H9 (cell line): ENCODE measurements at regions not wholly inside any gene's neighbourhood (a gene's known extent, or its start where the extent isn't known, plus 50 kb on each side); places are given as distances from the start of the nearest gene placed in this dataset.

Source experiments
- DNase-seq: peaks from one replicate; pipeline ENCODE4 v3.0.0-alpha.2; 2017
- H2AFZ ChIP-seq: one replicate; pipeline ENCODE4 v1.6.1; 2013; ENCODE audit warnings: mild to moderate bottlenecking, low read length, control low read depth, moderate library complexity
- H2AK5ac ChIP-seq: 2 replicates; pipeline ENCODE4 v1.6.1; 2013; ENCODE audit warnings: low read length, control low read depth, mixed read lengths; ENCODE audit not compliant: insufficient read length
- H2BK120ac ChIP-seq: one replicate; pipeline ENCODE4 v1.6.1; 2013; ENCODE audit warnings: low read depth, mild to moderate bottlenecking, low read length, control low read depth, inconsistent platforms; ENCODE audit not compliant: poor library complexity, severe bottlenecking
- H2BK12ac ChIP-seq: 2 replicates; pipeline ENCODE4 v1.6.1; 2013; ENCODE audit warnings: low read length, control low read depth, mixed read lengths, low read depth; ENCODE audit not compliant: insufficient read length
- H2BK15ac ChIP-seq: 2 replicates; pipeline ENCODE4 v1.6.1; 2013; ENCODE audit warnings: low read depth, low read length, control low read depth
- H2BK20ac ChIP-seq: one replicate; pipeline ENCODE4 v1.6.1; 2013; ENCODE audit warnings: low read depth, mild to moderate bottlenecking, low read length, control low read depth, inconsistent platforms; ENCODE audit not compliant: poor library complexity, severe bottlenecking
- H2BK5ac ChIP-seq: 2 replicates; pipeline ENCODE4 v1.6.1; 2013; ENCODE audit warnings: low read length, control low read depth, mixed read lengths; ENCODE audit not compliant: insufficient read length
- H3K14ac ChIP-seq: 2 replicates; pipeline ENCODE4 v1.6.1; 2013; ENCODE audit warnings: low read length, control low read depth; ENCODE audit not compliant: insufficient read depth
- H3K18ac ChIP-seq: 2 replicates; pipeline ENCODE4 v1.6.1; 2013; ENCODE audit warnings: low read depth, mild to moderate bottlenecking, mixed read lengths, low read length, control low read depth; ENCODE audit not compliant: insufficient read length
- H3K23ac ChIP-seq: 2 replicates; pipeline ENCODE4 v1.6.1; 2013; ENCODE audit warnings: low read length, control low read depth, mixed read lengths, low read depth; ENCODE audit not compliant: insufficient read length
- H3K23me2 ChIP-seq: 2 replicates; pipeline ENCODE4 v1.6.1; 2013; ENCODE audit warnings: low read depth, mild to moderate bottlenecking, mixed read lengths, low read length, control low read depth; ENCODE audit not compliant: insufficient read length, poor library complexity, severe bottlenecking
- H3K27ac ChIP-seq: 2 replicates; pipeline ENCODE4 v1.5.1; 2013; ENCODE audit warnings: low read length, control low read depth, mixed read lengths, low read depth; ENCODE audit not compliant: insufficient read length
- H3K27me3 ChIP-seq: 2 replicates; pipeline ENCODE4 v1.6.1; 2013; ENCODE audit warnings: low read length, control low read depth, inconsistent platforms; ENCODE audit not compliant: insufficient read depth
- H3K4ac ChIP-seq: 2 replicates; pipeline ENCODE4 v1.6.1; 2013; ENCODE audit warnings: low read depth, mild to moderate bottlenecking, control low read depth, inconsistent platforms, low read length, moderate library complexity
- H3K4me1 ChIP-seq: 2 replicates; pipeline ENCODE4 v1.6.1; 2013; ENCODE audit warnings: low read length, control low read depth, inconsistent platforms; ENCODE audit not compliant: insufficient read depth
- H3K4me2 ChIP-seq: 2 replicates; pipeline ENCODE4 v1.6.1; 2013; ENCODE audit warnings: low read length, control low read depth, mixed read lengths; ENCODE audit not compliant: insufficient read length, insufficient read depth
- H3K56ac ChIP-seq: 2 replicates; pipeline ENCODE4 v1.6.1; 2013; ENCODE audit warnings: low read depth, mild to moderate bottlenecking, mixed read lengths, low read length, control low read depth; ENCODE audit not compliant: insufficient read length
- H3K79me1 ChIP-seq: 2 replicates; pipeline ENCODE4 v1.6.1; 2013; ENCODE audit warnings: low read depth, mild to moderate bottlenecking, moderate library complexity, low read length, control low read depth, inconsistent platforms; ENCODE audit not compliant: insufficient read depth, poor library complexity, severe bottlenecking
- H3K79me2 ChIP-seq: 2 replicates; pipeline ENCODE4 v1.6.1; 2013; ENCODE audit warnings: low read length, control low read depth, inconsistent platforms; ENCODE audit not compliant: insufficient read depth
- H3K9ac ChIP-seq: 2 replicates; pipeline ENCODE4 v1.6.1; 2013; ENCODE audit warnings: low read length, control low read depth, mixed read lengths; ENCODE audit not compliant: insufficient read length; ENCODE audit errors: extremely low read depth
- H3K9me3 ChIP-seq: one replicate; pipeline ENCODE4 v1.6.1; 2013; ENCODE audit warnings: low read depth, low read length, inconsistent platforms; ENCODE audit not compliant: control insufficient read depth
- H3T11ph ChIP-seq: one replicate; pipeline ENCODE4 v1.6.1; 2013; ENCODE audit warnings: mild to moderate bottlenecking, low read length, control low read depth, inconsistent platforms
- H4K20me1 ChIP-seq: one replicate; pipeline ENCODE4 v1.6.1; 2013; ENCODE audit not compliant: control insufficient read depth, insufficient read length, insufficient read depth
- H4K5ac ChIP-seq: 2 replicates; pipeline ENCODE4 v1.6.1; 2013; ENCODE audit warnings: low read depth, mild to moderate bottlenecking, mixed read lengths, low read length, control low read depth; ENCODE audit not compliant: insufficient read length
- H4K8ac ChIP-seq: replicated peaks from 2 replicates; pipeline ENCODE4 v1.6.1; 2013; ENCODE audit warnings: low read length, control low read depth, mixed read lengths, low read depth; ENCODE audit not compliant: insufficient read length
- H4K91ac ChIP-seq: 2 replicates; pipeline ENCODE4 v1.6.1; 2013; ENCODE audit warnings: low read depth, mild to moderate bottlenecking, moderate library complexity, mixed read lengths, low read length, control low read depth; ENCODE audit not compliant: insufficient read length
- H3K27ac Mint-ChIP-seq, 3 experiments: 2 replicates in 2 of 3; 3 replicates in 1 of 3; pipeline ENCODE4 v1.8.0; 2020 to 2021; ENCODE audit warnings: mixed read lengths in 3 of 3, mild to moderate bottlenecking in 1 of 3, moderate library complexity in 1 of 3
- H3K27me3 Mint-ChIP-seq: 2 replicates; pipeline ENCODE4 v1.8.0; 2021; ENCODE audit warnings: low read depth, mild to moderate bottlenecking, moderate library complexity, mixed read lengths
- H3K36me3 Mint-ChIP-seq, 3 experiments: 2 replicates in 2 of 3; 3 replicates in 1 of 3; pipeline ENCODE4 v1.8.0; 2020 to 2021; ENCODE audit warnings: low read depth in 3 of 3, mixed read lengths in 3 of 3; ENCODE audit not compliant: insufficient read depth in 1 of 3
- H3K4me1 Mint-ChIP-seq, 2 experiments: 2 replicates each; pipeline ENCODE4 v1.8.0; 2020; ENCODE audit warnings: mixed read lengths in 2 of 2
- H3K4me3 Mint-ChIP-seq, 2 experiments: 2 replicates in 1 of 2; 3 replicates in 1 of 2; pipeline ENCODE4 v1.8.0; 2020 to 2021; ENCODE audit warnings: mild to moderate bottlenecking in 2 of 2, mixed read lengths in 2 of 2, moderate library complexity in 1 of 2
- H3K9me3 Mint-ChIP-seq, 2 experiments: 2 replicates in 1 of 2; 3 replicates in 1 of 2; pipeline ENCODE4 v1.8.0; 2020; ENCODE audit warnings: mild to moderate bottlenecking in 2 of 2, mixed read lengths in 2 of 2, moderate library complexity in 1 of 2
- CTCF ChIP-seq: fragments of 200-600 bp; sonication (generic); conservative IDR thresholded peaks from 3 replicates; pipeline ENCODE4 v1.8.0; 2021; ENCODE audit warnings: antibody characterized with exemption, mild to moderate bottlenecking
- WGBS: extraction: QIAGEN DNeasy Blood & Tissue Kit; methylation state at CpG from one replicate; pipeline ENCODE4 v1.1.7; 2013; ENCODE audit warnings: missing lambda C conversion rate, low lambda C conversion rate, mixed read lengths; ENCODE audit not compliant: insufficient read length; ENCODE audit errors: extremely low coverage; 5-methylcytosine and 5-hydroxymethylcytosine counted together

- Histone ChIP-seq H2BK120ac (no peak overlapping the region), H3K56ac (no peak overlapping the region), H3K14ac (no peak overlapping the region), H3K4ac (no peak overlapping the region), H3K9me3 (no peaks in the 10 kb centered on the region), H2AK5ac (no peak overlapping the region), H3K79me1 (no peaks in the 10 kb centered on the region), H4K8ac (no peak overlapping the region), H2BK12ac (no peak overlapping the region), H3K23me2 (no peaks in the 10 kb centered on the region), H3K4me2 (no peak overlapping the region), H3K27me3 (no peaks in the 10 kb centered on the region), H2BK5ac (no peak overlapping the region), H4K91ac (no peak overlapping the region), H4K5ac (no peak overlapping the region), H2BK20ac (no peak overlapping the region), H2AFZ (no peak overlapping the region), H3K9ac (no peak overlapping the region), H3K18ac (no peak overlapping the region), H3T11ph (no peak overlapping the region), H2BK15ac (no peak overlapping the region), H3K23ac (no peak overlapping the region), H4K20me1 (no peaks in the 10 kb centered on the region), H3K79me2 (no peaks in the 10 kb centered on the region), H3K4me1 (no peaks in the 10 kb centered on the region), H3K27ac (no peak overlapping the region)
- Mint-ChIP-seq H3K4me1 (peaks cover 14 to 15% of the 10 kb centered on the region in 2 experiments), H3K9me3 (peaks cover 12 to 20% of the 10 kb centered on the region in 2 experiments; a peak in 4 of 5 replicates), H3K27me3 (peaks cover 25% of the 10 kb centered on the region), H3K27ac (no peak overlapping the region; a peak in 1 of 7 replicates), H3K36me3 (peaks cover 0 to 5% (median 0%) of the 10 kb centered on the region in 3 experiments; a peak in 4 of 7 replicates), H3K4me3 (no peak overlapping the region)
- no CpG with 5 or more reads among the region's 3 CpGs for WGBS
- no peak for DNase-seq
- no peak for TF ChIP-seq CTCF
Observed at GRCh38 chr5:174242573-174242972, 197.1 kb downstream of the NSG2 start.
